ENCODE measurements at regions not wholly inside any gene's neighbourhood (a gene's known extent, or its start where the extent isn't known, plus 50 kb on each side); places are given as distances from the start of the nearest gene placed in this dataset.
"Not testable (repeated sequence)": the region's sequence is repeated elsewhere in the genome, so short reads cannot be mapped to it uniquely, and the experiment has no call there.

DNA sequence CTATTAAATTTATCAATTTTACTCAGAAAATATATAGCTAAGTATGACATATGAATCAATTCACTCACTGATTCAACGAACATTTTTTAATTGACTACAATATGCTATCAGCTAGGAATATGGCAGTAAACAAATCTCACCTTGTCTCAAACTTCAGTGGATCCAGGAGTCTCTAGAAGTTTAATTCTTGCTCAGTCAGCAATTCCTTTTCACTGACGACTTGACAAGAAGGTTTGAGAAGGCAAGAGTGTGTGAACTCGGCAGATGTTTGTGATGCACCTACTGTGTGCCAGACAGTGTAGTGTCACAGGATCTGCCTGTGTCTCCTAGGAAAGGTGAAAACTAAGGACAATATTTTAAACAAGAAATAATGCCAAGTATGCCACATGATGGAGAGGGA is 4175.7 kb upstream of the OR11H1 start:
- not testable (repeated sequence) for DNase-seq (ENCODE audit: low spot score)

DNA sequence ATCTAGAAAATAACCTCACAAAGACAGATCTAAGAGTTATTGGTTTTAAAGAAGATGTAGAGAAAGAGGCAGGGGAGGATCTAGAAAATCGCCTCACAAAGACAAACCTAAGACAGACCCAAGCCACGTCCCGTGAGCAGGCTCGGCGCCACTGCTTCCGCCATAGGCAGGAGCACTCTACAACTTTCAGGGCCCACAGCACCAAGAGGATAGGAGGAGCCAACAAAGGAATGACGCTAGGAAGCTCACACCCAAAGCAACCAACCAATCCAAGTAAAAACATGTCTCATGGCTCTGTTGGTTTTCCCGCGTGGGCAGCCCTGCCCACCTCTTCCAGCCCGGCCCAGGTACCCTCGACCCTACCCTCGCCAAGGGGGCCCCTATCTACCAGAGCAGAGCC is 4167.4 kb upstream of the OR11H1 start:
- DNase-seq (ENCODE audit: low spot score): no peak

- not testable (repeated sequence) for DNase-seq (ENCODE audit: low spot score)
Observed at GRCh38 chr22:11361496-11361895, 4166.5 kb upstream of the OR11H1 start.

GRCh38 chr22:11369612-11370307 is 4158.2 kb upstream of the OR11H1 start:
- not testable (repeated sequence) for DNase-seq (ENCODE audit: low spot score)

- DNase-seq (ENCODE audit: low spot score): not testable (repeated sequence)
Observed at GRCh38 chr22:11370311-11370710, 4157.7 kb upstream of the OR11H1 start.
